ENCODE measurements at regions not wholly inside any gene's neighbourhood (a gene's known extent, or its start where the extent isn't known, plus 50 kb on each side); places are given as distances from the start of the nearest gene placed in this dataset.

GRCh38 chr11:14583252-14584034 lies 60.2 kb upstream of the PDE3B start:
- no peak for DNase-seq (ENCODE audit: low spot score)
- POLR2A ChIA-PET (ENCODE audit: low non-redundant PET), result no interaction called here
- H3K27ac ChIP-seq, result no peak overlapping the region
- TF ChIP-seq CTCF (conservative IDR thresholded peaks at IDR 0.05; ENCODE audit: low read depth), result no peak
- CTCF ChIA-PET, result interaction anchor here (0.6 kb wide), 1 partner anchor 18 kb away, joined by 5 read pairs; no protein-coding TSS in a partner anchor

GRCh38 chr11:14584035-14584363 lies 59.6 kb upstream of the PDE3B start:
- no peak for DNase-seq (ENCODE audit: low spot score)
- POLR2A ChIA-PET (ENCODE audit: low non-redundant PET), result no interaction called here
- H3K27ac ChIP-seq, result no peak overlapping the region
- CTCF ChIA-PET, result interaction anchor here (0.6 kb wide), 2 partner anchors 18 to 35 kb away, joined by 4 to 5 read pairs; no protein-coding TSS in a partner anchor
- no peak for TF ChIP-seq CTCF (conservative IDR thresholded peaks at IDR 0.05; ENCODE audit: low read depth)

- no peak for DNase-seq (ENCODE audit: low spot score)
- no peak for TF ChIP-seq CTCF (conservative IDR thresholded peaks at IDR 0.05; ENCODE audit: low read depth)
- ChIA-PET POLR2A (ENCODE audit: low non-redundant PET) (no interaction called here), CTCF (interaction anchor here (0.6 to 0.7 kb wide), 3 partner anchors 13 to 35 kb away, joined by 3 to 7 read pairs (median 4); no protein-coding TSS in a partner anchor)
- no peak overlapping the region for H3K27ac ChIP-seq
Measured at GRCh38 chr11:14584595-14584994, 59.0 kb upstream of the PDE3B start.

- DNase-seq (ENCODE audit: low spot score), result no peak
- TF ChIP-seq CTCF (conservative IDR thresholded peaks at IDR 0.05; ENCODE audit: low read depth), result no peak
- CTCF ChIA-PET, result no interaction called here
- H3K27ac ChIP-seq, result no peak overlapping the region
- POLR2A ChIA-PET (ENCODE audit: low non-redundant PET), result no interaction called here
Measured at GRCh38 chr11:14585438-14585837, 58.2 kb upstream of the PDE3B start.

- POLR2A ChIA-PET (ENCODE audit: low non-redundant PET), result no interaction called here
- no peak for TF ChIP-seq CTCF (conservative IDR thresholded peaks at IDR 0.05; ENCODE audit: low read depth)
- CTCF ChIA-PET, result no interaction called here
- DNase-seq (ENCODE audit: low spot score), result no peak
- H3K27ac ChIP-seq, result no peak overlapping the region
Measured at GRCh38 chr11:14587258-14587657, 56.3 kb upstream of the PDE3B start.

- ChIA-PET CTCF (no interaction called here), POLR2A (ENCODE audit: low non-redundant PET) (no interaction called here)
- TF ChIP-seq CTCF (conservative IDR thresholded peaks at IDR 0.05; ENCODE audit: low read depth), result no peak
- H3K27ac ChIP-seq, result no peak overlapping the region
- no peak for DNase-seq (ENCODE audit: low spot score)
Measured at GRCh38 chr11:14588681-14589080, 54.9 kb upstream of the PDE3B start.
